ENCODE measurements at regions not wholly inside any gene's neighbourhood (a gene's known extent, or its start where the extent isn't known, plus 50 kb on each side); places are given as distances from the start of the nearest gene placed in this dataset.

GRCh38 chr4:3831529-3832150 is 65.5 kb downstream of the ADRA2C start:
- no peak for DNase-seq (ENCODE audit: low read depth in 2 of 2)

DNA sequence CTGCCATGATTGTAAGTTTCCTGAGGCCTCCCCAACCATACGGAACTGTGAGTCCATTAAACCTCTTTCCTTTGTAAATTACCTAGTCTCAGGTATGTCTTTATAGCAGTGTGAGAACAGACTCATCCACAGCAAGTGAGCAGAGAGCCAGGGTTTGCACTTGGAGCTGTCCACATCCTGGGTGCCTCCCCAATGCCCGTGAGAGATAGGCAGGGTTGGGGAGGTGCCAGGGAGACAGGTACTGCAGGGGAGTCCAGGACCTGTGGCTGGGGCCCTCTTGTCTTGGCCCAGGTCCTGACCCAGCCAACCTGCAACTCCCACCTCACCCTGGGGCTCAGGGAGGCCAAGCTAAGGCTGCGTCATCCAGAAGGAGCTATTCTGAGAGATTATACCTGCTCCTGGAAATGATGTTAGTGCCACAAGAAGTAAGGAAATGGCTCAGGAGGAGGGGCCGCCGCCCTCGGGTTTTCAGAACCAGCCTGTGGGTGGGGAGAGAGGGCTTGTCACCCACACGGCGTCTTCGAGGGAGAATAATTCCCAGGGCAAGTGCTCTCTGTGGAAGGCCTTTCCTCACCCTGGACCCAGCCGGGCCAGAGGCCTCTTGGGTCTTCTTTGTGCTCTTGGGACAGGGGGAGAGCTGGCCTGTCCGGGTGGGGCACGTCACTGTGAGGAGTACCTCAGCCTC is 66.5 kb downstream of the ADRA2C start:
- DNase-seq (ENCODE audit: low read depth in 2 of 2), result no peak

DNA sequence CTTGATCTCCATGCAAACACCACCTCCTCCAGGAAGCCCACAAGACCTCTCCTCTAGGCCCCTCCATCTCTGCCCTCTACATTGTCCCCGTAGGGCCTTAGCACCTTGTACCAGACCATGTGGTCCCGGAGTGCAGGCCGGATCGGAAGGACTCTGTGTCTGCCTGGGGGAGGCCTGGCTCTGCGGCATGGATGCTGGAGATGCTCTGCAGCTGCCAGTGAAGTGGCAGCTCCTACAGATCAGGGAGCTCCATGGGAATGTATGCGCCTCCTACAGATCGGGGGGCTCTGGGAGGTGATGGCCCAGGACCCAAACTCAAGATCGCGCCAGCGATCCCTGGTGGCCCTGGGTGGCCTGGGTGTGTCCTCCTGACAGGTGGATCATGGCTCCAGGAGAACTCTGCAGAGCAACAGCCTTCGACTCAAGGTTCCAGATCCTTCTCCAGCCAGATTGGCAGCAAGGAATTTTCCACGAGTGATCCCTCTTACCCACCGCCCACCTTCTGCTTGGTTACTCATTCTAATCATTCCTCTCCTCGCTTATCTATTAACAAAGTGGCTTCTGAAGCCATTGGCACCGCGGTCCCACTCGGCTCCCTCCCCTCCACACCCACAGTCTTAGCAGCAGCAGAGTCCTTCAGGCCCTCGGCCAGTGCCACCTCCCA is 67.3 kb downstream of the ADRA2C start:
- DNase-seq (ENCODE audit: low read depth in 2 of 2), result no peak

GRCh38 chr4:3834186-3834662 is 68.0 kb downstream of the ADRA2C start:
- DNase-seq (ENCODE audit: low read depth in 2 of 2), result no peak

DNA sequence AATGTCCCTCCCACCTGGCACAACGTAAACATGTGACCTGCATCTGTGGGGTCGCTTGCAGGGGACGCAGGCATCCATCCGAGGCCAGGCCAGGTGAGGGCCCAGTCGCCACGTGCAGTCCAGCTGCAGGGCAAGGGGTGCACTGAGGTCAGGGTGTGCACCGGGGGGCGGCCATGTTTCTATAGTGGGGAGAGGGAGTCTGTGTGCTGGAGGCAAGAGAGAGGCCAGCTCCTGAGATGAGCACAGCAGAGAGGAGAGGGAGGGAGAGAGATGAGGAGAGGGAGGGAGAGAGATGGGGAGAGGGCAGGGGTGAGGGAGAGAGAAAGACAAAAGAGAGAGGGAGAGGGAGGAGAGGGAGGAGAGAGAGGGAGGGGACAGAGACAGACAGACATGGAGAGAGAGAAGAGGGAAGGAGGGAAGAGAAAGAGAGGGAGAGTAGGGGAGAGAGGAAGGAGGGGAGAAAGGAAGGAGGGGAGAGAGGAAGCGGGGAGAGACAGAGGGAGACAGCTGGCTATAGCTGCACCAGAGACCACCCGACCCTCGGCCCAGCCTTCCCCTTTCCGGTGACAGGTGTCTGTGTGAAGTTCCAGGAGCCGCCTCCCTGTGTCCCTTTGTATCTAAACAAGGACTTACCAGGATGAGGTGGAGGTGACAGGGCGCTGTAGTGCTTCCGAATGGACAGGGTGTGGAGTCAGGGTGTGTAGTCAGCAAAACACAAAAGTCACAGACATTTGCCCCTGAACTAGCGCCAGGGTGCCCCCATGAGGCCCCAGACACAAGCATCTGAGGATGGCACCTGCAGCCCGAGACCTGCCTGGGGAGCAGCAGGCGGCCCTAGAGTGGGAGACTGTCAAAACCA is 68.7 kb downstream of the ADRA2C start:
- no peak for DNase-seq (ENCODE audit: low read depth in 2 of 2)

DNA sequence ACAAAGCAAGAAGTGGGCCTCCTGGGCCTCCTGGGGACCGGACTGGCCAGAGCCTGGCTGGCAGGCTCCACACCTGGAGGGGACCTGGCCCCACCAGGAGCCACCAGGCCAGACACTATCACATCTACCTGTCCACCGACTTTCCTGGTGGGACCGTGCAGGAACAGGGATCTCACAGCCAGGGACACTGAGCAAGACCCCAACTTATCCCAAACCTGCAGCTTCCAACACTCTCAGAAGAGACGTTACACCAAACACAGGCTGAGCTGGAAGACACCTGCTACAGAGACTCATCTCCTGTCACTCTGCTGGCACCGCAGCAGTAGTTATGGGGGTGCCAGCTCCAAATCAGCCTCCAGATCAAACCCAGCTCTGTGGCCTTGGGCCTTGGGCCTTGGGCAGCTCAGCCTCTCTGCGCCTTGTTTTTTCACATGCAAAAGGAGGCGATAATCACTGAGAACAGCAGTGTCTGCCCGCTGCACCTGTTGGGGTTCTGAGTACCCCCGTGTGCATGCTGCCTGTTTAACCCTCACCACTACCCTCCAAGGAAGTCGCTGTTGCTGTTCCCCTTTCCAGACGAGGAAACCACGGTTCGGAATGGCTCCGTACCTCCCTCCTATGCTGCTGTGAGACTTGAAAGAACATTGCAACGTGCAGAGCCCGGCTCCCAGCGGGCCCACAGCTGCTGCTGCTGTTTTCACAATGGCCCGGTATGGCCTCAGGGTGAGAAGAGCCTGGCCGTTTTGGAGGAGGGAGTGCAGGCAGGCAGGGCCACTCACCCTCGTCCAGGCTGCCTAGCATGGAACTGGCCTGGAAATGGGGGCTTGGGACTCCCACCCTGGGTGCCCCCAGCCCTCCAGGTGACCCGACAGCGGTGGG is 69.6 kb downstream of the ADRA2C start:
- DNase-seq (ENCODE audit: low read depth in 2 of 2), result no peak

DNA sequence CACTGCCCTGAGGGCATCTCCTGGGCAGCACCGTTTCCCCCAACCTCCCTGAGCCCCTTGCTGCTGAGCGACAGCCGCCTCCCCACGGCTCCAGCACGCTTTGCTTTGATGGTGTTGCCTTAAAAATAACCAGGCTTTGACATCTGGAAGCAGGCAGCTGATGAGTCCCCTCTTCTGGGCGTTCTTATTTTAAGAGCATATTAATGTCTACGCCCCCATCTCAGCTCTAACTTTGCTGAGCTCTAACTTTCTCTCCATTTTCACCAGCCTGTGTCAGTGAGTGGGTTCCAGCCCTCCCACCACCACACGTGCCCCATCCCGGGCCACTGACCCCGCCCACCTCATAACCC is 70.2 kb downstream of the ADRA2C start:
- DNase-seq (ENCODE audit: low read depth in 2 of 2), result no peak

GRCh38 chr4:3836756-3837601 is 70.8 kb downstream of the ADRA2C start:
- DNase-seq (ENCODE audit: low read depth in 2 of 2), result no peak

- DNase-seq (ENCODE audit: low read depth in 2 of 2), result no peak
Measured at GRCh38 chr4:3838437-3839380, 72.5 kb downstream of the ADRA2C start.

DNA sequence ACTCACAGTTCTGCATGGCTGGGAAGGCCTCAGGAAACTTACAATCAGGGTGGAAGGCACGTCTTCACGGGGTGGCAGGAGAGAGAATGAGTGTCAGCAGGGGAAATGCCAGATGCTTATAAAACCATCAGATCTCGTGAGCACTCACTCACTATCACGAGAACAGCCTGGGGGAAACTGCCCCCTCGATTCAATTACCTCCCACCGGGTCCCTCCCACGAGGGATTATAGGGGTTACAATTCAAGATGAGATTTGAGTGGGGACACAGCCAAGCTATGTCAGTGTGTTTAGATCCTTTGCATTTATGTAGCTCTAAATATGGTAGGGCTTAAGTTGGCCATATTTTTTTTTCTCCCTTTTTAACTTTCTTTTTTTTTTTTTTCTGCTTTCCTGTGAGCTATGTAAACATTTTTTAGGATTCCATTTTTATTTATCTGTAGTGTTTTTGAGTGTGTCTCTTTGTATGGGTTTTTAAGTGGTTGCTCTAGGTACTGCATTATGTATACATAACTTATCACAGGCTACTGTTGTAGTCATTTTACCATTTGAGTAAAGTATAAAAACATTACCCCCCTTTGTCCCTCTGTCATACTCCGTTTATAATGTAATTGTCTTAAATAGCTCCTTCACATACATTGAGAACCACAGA is 79.0 kb downstream of the ADRA2C start:
- no peak for DNase-seq (ENCODE audit: low read depth in 2 of 2)

- no peak for DNase-seq (ENCODE audit: low read depth in 2 of 2)
Measured at GRCh38 chr4:3845744-3846429, 79.7 kb downstream of the ADRA2C start.

DNA sequence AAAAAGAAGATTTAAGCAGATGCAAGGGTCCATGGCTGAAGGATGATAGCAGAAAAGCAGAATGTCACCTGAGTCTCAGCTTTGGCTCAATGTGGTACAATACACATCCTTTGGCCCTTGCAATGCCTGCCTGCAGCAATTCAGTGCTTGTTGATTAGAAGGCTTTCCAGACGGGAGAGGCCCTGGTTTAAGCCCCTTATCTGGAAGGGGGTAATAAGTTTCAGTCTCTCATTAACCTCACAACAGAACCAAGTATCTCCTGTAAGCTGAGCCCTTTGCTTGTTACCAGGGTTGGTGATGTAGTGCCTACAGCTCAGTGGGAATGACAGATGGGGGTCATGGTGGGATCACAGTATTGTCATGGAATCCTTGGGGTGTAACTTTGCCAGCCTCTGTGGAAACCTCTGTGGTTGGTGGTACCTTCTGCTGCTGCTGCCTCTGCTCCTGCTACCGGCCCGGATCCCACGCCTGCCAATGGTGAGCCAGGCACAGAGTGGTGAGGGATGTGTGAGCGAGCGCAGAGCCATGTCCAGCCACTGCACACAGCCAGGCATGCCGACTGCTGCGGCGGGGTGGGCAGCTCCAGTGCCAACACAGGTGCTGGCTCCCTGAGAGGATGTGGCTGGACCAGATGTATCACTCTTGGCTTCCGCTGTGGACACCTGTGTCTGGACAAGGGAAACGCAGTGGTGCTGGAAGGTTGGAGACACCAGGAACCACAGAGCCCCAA is 81.2 kb downstream of the ADRA2C start:
- DNase-seq (ENCODE audit: low read depth in 2 of 2), result no peak

- DNase-seq (ENCODE audit: low read depth in 2 of 2), result no peak
Measured at GRCh38 chr4:3848323-3848722, 82.1 kb downstream of the ADRA2C start.

GRCh38 chr4:3849140-3849539 is 83.0 kb downstream of the ADRA2C start:
- DNase-seq (ENCODE audit: low read depth in 2 of 2), result no peak

DNA sequence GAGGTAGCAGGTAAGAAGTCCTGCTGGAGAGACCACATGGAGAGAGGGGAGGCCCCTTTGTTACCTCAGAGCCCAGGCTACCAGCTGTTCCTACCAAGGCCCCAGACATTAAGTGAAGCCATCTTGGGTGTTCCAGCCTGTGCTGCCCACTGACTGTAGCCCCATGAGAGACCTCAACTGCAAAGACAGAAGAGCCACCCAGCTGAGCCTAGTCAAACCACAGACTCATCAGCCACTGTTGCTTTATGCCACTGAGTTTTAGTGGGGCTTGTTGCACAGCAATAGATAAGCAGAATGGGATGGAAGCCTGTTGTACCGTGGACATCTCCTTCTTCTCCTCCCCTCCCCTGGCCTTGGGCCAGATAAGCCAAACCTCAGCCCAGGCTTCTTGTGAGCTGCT is 83.9 kb downstream of the ADRA2C start:
- no peak for DNase-seq (ENCODE audit: low read depth in 2 of 2)

- DNase-seq (ENCODE audit: low read depth in 2 of 2), result no peak
Measured at GRCh38 chr4:3851211-3851610, 85.0 kb downstream of the ADRA2C start.

DNA sequence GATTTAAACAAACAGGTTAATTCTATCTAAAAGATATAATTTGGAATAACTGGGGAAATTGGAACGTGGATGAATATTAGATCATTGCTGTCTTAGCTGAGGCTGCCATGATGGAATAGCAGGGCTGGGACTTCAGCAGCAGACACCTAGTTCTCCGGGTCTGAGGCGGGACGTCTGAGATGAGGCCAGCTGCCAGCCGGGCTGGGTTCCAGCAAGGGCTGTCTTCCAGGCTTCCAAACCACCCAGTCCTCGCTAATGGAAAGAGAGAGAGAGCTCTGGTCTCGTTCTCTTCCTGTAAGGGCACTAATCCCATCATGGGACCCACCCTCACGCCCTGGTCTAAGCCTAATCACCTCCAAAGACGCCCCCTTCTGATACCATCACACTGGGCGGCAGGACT is 85.7 kb downstream of the ADRA2C start:
- DNase-seq (ENCODE audit: low read depth in 2 of 2), result no peak

Data from stimulated activated CD8-positive, alpha-beta memory T cell treated with anti-CD3 and anti-CD28 coated beads, Interleukin-15, amount 100 ng/mL, for 4 hours (primary cell).